Thoracic aorta (tissue), 2 donors: ENCODE measurements at regions not wholly inside any gene's neighbourhood (a gene's known extent, or its start where the extent isn't known, plus 50 kb on each side); places are given as distances from the start of the nearest gene placed in this dataset.

Experiments used
- ATAC-seq: fragments of 150-250 bp; one replicate; pipeline ENCODE4 v1.8.0; 2017; ENCODE audit warnings: low read depth; ENCODE audit not compliant: insufficient number of reproducible peaks, low FRiP score
- DNase-seq: peaks from one replicate; pipeline ENCODE4 v3.0.0-alpha.2; 2020; ENCODE audit warnings: low spot score
- H3K27ac ChIP-seq, 2 donors: fragments of 200-600 bp; sonication (generic); 1 replicate in 1 of 2; 2 replicates in 1 of 2; pipeline ENCODE4 v1.5.1; 2016; ENCODE audit warnings: mild to moderate bottlenecking in 2 of 2, moderate library complexity in 2 of 2
- H3K27me3 ChIP-seq: fragments of 200-600 bp; sonication (generic); replicated peaks from 2 replicates; pipeline ENCODE4 v1.6.0; 2016; ENCODE audit warnings: mild to moderate bottlenecking; ENCODE audit not compliant: insufficient read depth
- H3K36me3 ChIP-seq: fragments of 200-600 bp; sonication (generic); one replicate; pipeline ENCODE4 v1.5.1; 2016
- H3K4me1 ChIP-seq, 2 donors: fragments of 200-600 bp; sonication (generic); 1 replicate in 1 of 2; 2 replicates in 1 of 2; pipeline versions ENCODE4 v1.5.1 to v1.6.0; 2016; ENCODE audit warnings: low read depth in 2 of 2, mild to moderate bottlenecking in 1 of 2; ENCODE audit not compliant: control insufficient read depth in 1 of 2
- H3K4me3 ChIP-seq: fragments of 200-600 bp; sonication (generic); 2 replicates; pipeline ENCODE4 v1.5.1; 2016; ENCODE audit warnings: mild to moderate bottlenecking
- H3K9me3 ChIP-seq: fragments of 200-600 bp; sonication (generic); 2 replicates; pipeline ENCODE4 v1.5.1; 2016
- CTCF ChIP-seq: fragments of 200-600 bp; sonication (generic); IDR thresholded peaks from one replicate; pipeline ENCODE4 v1.5.1; 2019; ENCODE audit warnings: antibody characterized with exemption

GRCh38 chr2:83764447-83765005 lies 694.6 kb downstream of the SUCLG1 start:
- no peak for DNase-seq
- Histone ChIP-seq H3K4me3 (no peak overlapping the region), H3K27ac (no peak overlapping the region), H3K4me1 (no peaks in the 10 kb centered on the region), H3K27me3 (no peaks in the 10 kb centered on the region), H3K36me3 (no peaks in the 10 kb centered on the region), H3K9me3 (peaks cover 6% of the 10 kb centered on the region)
- no peak for TF ChIP-seq CTCF
- ATAC-seq, result no peak

- TF ChIP-seq CTCF, result no peak
- Histone ChIP-seq H3K27ac (no peak overlapping the region), H3K27me3 (no peaks in the 10 kb centered on the region), H3K36me3 (no peaks in the 10 kb centered on the region), H3K4me3 (no peak overlapping the region), H3K4me1 (no peaks in the 10 kb centered on the region), H3K9me3 (no peaks in the 10 kb centered on the region)
- no peak for DNase-seq
- ATAC-seq, result no peak
These were observed 701.8 kb downstream of the SUCLG1 start for GRCh38 chr2:83757329-83757728.

GRCh38 chr2:83756219-83756618 lies 702.9 kb downstream of the SUCLG1 start:
- DNase-seq, result no peak
- no peak for TF ChIP-seq CTCF
- H3K27me3 ChIP-seq, result no peaks in the 10 kb centered on the region
- H3K36me3 ChIP-seq, result no peaks in the 10 kb centered on the region
- H3K4me3 ChIP-seq, result no peak overlapping the region
- H3K9me3 ChIP-seq, result no peaks in the 10 kb centered on the region
- no peaks in the 10 kb centered on the region for H3K4me1 ChIP-seq
- ATAC-seq, result no peak
- no peak overlapping the region for H3K27ac ChIP-seq

- ATAC-seq (no peak), DNase-seq (no peak)
- Histone ChIP-seq H3K9me3 (no peaks in the 10 kb centered on the region), H3K4me3 (no peak overlapping the region), H3K36me3 (no peaks in the 10 kb centered on the region), H3K27me3 (no peaks in the 10 kb centered on the region), H3K27ac (no peak overlapping the region), H3K4me1 (no peaks in the 10 kb centered on the region)
- no peak for TF ChIP-seq CTCF
These were observed 711.9 kb downstream of the SUCLG1 start for GRCh38 chr2:83747141-83747540.

- no peak for TF ChIP-seq CTCF
- no peaks in the 10 kb centered on the region for H3K27me3 ChIP-seq
- H3K36me3 ChIP-seq, result no peaks in the 10 kb centered on the region
- H3K9me3 ChIP-seq, result no peaks in the 10 kb centered on the region
- no peaks in the 10 kb centered on the region for H3K4me1 ChIP-seq
- no peak for ATAC-seq
- DNase-seq, result no peak
- no peak overlapping the region for H3K27ac ChIP-seq
- no peak overlapping the region for H3K4me3 ChIP-seq
These were observed 714.2 kb downstream of the SUCLG1 start for GRCh38 chr2:83744855-83745254.
